Hepatocyte (in vitro differentiated cells): ENCODE measurements at regions not wholly inside any gene's neighbourhood (a gene's known extent, or its start where the extent isn't known, plus 50 kb on each side); places are given as distances from the start of the nearest gene placed in this dataset.

ENCODE experiments used
- EZH2 ChIP-seq: fragments of 200-600 bp; sonication (generic); IDR thresholded peaks from 2 replicates; pipeline ENCODE4 v1.6.1; 2016; ENCODE audit warnings: antibody characterized with exemption, mild to moderate bottlenecking, borderline replicate concordance
- TF ChIP-seq, protein P1 (sequence below): fragments of 200-600 bp; sonication (generic); IDR thresholded peaks from 2 replicates; pipeline ENCODE4 v1.5.1; 2016; ENCODE audit warnings: antibody characterized with exemption, mild to moderate bottlenecking; ENCODE audit not compliant: poor library complexity

DNA sequence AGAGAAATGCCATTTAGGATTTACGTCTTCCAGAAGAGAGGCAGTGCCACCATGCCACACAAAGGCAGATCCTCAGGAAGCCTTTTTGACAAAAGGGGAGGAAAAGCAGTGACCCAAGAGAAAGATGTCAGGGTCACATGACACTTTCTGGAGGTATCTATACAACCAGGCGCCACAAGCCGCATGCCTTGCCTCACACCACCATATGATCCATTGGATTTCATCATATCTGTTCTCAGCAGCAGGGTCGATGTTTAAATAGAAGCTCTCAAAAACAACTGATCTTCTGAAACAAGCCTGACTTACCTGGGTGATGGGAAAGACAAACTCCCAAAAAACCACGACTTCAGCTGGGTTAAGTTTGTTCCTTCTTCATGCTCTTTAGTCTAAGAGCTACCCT lies 52.5 kb upstream of the UNC5B start:
- TF ChIP-seq, protein P1, sequence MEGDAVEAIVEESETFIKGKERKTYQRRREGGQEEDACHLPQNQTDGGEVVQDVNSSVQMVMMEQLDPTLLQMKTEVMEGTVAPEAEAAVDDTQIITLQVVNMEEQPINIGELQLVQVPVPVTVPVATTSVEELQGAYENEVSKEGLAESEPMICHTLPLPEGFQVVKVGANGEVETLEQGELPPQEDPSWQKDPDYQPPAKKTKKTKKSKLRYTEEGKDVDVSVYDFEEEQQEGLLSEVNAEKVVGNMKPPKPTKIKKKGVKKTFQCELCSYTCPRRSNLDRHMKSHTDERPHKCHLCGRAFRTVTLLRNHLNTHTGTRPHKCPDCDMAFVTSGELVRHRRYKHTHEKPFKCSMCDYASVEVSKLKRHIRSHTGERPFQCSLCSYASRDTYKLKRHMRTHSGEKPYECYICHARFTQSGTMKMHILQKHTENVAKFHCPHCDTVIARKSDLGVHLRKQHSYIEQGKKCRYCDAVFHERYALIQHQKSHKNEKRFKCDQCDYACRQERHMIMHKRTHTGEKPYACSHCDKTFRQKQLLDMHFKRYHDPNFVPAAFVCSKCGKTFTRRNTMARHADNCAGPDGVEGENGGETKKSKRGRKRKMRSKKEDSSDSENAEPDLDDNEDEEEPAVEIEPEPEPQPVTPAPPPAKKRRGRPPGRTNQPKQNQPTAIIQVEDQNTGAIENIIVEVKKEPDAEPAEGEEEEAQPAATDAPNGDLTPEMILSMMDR = no peak
- no peak for TF ChIP-seq EZH2
